ENCODE measurements at regions not wholly inside any gene's neighbourhood (a gene's known extent, or its start where the extent isn't known, plus 50 kb on each side); places are given as distances from the start of the nearest gene placed in this dataset.
"Not testable (repeated sequence)": the region's sequence is repeated elsewhere in the genome, so short reads cannot be mapped to it uniquely, and the experiment has no call there.

- DNase-seq: no peak
Measured at GRCh38 chr2:194870974-194871535, 786.0 kb upstream of the SLC39A10 start.

- DNase-seq: no peak
Measured at GRCh38 chr2:194867328-194867727, 789.7 kb upstream of the SLC39A10 start.

GRCh38 chr2:194854941-194855340 lies 802.1 kb upstream of the SLC39A10 start:
- DNase-seq: no peak

GRCh38 chr2:194842871-194843270 lies 814.2 kb upstream of the SLC39A10 start:
- DNase-seq: no peak

GRCh38 chr2:194834371-194834770 lies 822.7 kb upstream of the SLC39A10 start:
- DNase-seq: not testable (repeated sequence)

GRCh38 chr2:194826241-194826640 lies 830.8 kb upstream of the SLC39A10 start:
- DNase-seq: no peak

GRCh38 chr2:194824450-194824849 lies 832.6 kb upstream of the SLC39A10 start:
- DNase-seq: no peak

- no peak for DNase-seq
Measured at GRCh38 chr2:194822657-194823056, 834.4 kb upstream of the SLC39A10 start.

GRCh38 chr2:194822097-194822496 lies 834.9 kb upstream of the SLC39A10 start:
- DNase-seq: no peak

GRCh38 chr2:194819367-194819766 lies 837.7 kb upstream of the SLC39A10 start:
- DNase-seq: no peak

GRCh38 chr2:194815475-194815874 lies 841.6 kb upstream of the SLC39A10 start:
- no peak for DNase-seq

- no peak for DNase-seq
Measured at GRCh38 chr2:194802589-194802988, 854.4 kb upstream of the SLC39A10 start.

GRCh38 chr2:194787071-194787470 lies 870.0 kb upstream of the SLC39A10 start:
- DNase-seq: not testable (repeated sequence)

- DNase-seq: not testable (repeated sequence)
Measured at GRCh38 chr2:194771394-194771793, 885.6 kb upstream of the SLC39A10 start.

- no peak for DNase-seq
Measured at GRCh38 chr2:194769030-194769429, 888.0 kb upstream of the SLC39A10 start.

GRCh38 chr2:194765723-194766122 lies 891.3 kb upstream of the SLC39A10 start:
- no peak for DNase-seq

GRCh38 chr2:194750926-194751325 lies 906.1 kb upstream of the SLC39A10 start:
- no peak for DNase-seq

GRCh38 chr2:194745557-194746146 lies 911.4 kb upstream of the SLC39A10 start:
- no peak for DNase-seq

- no peak for DNase-seq
Measured at GRCh38 chr2:194742706-194743105, 914.3 kb upstream of the SLC39A10 start.

- DNase-seq: no peak
Measured at GRCh38 chr2:194739217-194739616, 917.8 kb upstream of the SLC39A10 start.

- no peak for DNase-seq
Measured at GRCh38 chr2:194735837-194736542, 921.0 kb upstream of the SLC39A10 start.

GRCh38 chr2:194730266-194730665 lies 926.8 kb upstream of the SLC39A10 start:
- DNase-seq: no peak

GRCh38 chr2:194725169-194725568 lies 931.9 kb upstream of the SLC39A10 start:
- no peak for DNase-seq

- no peak for DNase-seq
Measured at GRCh38 chr2:194723446-194723845, 933.6 kb upstream of the SLC39A10 start.

Data from activated CD8-positive, alpha-beta memory T cell treated with anti-CD3 and anti-CD28 coated beads for 24 hours (primary cell).